ENCODE measurements at regions not wholly inside any gene's neighbourhood (a gene's known extent, or its start where the extent isn't known, plus 50 kb on each side); places are given as distances from the start of the nearest gene placed in this dataset.

- TF ChIP-seq CTCF (IDR thresholded peaks at IDR 0.05) (no peak), POLR2A (IDR thresholded peaks at IDR 0.05) (no peak)
Observed at GRCh38 chr10:125355657-125356056, 195.3 kb upstream of the CTBP2 start.
